Testis (tissue), 2 donors: ENCODE measurements at regions not wholly inside any gene's neighbourhood (a gene's known extent, or its start where the extent isn't known, plus 50 kb on each side); places are given as distances from the start of the nearest gene placed in this dataset.

Source experiments
- POLR2A ChIP-seq: fragments of 450-650 bp; IDR thresholded peaks from one replicate; pipeline ENCODE4 v1.6.1; 2017; ENCODE audit warnings: antibody characterized with exemption, mild to moderate bottlenecking, moderate library complexity
- TF ChIP-seq, protein P1 (sequence below), 3 experiments: fragments of 450-650 bp in 2 of 3; fragments of 200-600 bp in 1 of 3; sonication (generic) in 1 of 3; IDR thresholded peaks; one replicate each; pipeline ENCODE4 v1.5.1; 2016 to 2019; ENCODE audit warnings: antibody characterized with exemption in 3 of 3, mild to moderate bottlenecking in 2 of 3, moderate library complexity in 1 of 3

DNA sequence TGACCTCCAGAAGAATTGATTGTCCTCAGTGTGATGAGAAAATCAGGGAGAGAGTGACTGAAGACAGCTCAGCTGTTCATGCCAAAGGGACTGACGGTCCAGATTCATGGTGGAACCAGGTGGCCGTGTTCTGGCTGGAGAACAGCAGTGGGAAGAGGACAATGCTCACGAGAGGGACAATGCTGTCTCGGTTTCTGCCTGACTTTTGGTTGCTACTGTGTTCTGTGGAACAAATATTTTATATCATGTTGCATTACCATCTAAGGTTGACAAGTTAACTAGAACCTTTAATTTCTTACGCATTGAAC, 58.0 kb upstream of the ULK4 start:
- TF ChIP-seq, protein P1, sequence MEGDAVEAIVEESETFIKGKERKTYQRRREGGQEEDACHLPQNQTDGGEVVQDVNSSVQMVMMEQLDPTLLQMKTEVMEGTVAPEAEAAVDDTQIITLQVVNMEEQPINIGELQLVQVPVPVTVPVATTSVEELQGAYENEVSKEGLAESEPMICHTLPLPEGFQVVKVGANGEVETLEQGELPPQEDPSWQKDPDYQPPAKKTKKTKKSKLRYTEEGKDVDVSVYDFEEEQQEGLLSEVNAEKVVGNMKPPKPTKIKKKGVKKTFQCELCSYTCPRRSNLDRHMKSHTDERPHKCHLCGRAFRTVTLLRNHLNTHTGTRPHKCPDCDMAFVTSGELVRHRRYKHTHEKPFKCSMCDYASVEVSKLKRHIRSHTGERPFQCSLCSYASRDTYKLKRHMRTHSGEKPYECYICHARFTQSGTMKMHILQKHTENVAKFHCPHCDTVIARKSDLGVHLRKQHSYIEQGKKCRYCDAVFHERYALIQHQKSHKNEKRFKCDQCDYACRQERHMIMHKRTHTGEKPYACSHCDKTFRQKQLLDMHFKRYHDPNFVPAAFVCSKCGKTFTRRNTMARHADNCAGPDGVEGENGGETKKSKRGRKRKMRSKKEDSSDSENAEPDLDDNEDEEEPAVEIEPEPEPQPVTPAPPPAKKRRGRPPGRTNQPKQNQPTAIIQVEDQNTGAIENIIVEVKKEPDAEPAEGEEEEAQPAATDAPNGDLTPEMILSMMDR (IDR thresholded peaks at IDR 0.05): no peak
- TF ChIP-seq POLR2A: no peak
